H9 (cell line): ENCODE measurements at regions not wholly inside any gene's neighbourhood (a gene's known extent, or its start where the extent isn't known, plus 50 kb on each side); places are given as distances from the start of the nearest gene placed in this dataset.

Experiments
- DNase-seq: peaks from one replicate; pipeline ENCODE4 v3.0.0-alpha.2; 2017
- H2AFZ ChIP-seq: one replicate; pipeline ENCODE4 v1.6.1; 2013; ENCODE audit warnings: mild to moderate bottlenecking, low read length, control low read depth, moderate library complexity
- H2AK5ac ChIP-seq: 2 replicates; pipeline ENCODE4 v1.6.1; 2013; ENCODE audit warnings: low read length, control low read depth, mixed read lengths; ENCODE audit not compliant: insufficient read length
- H2BK120ac ChIP-seq: one replicate; pipeline ENCODE4 v1.6.1; 2013; ENCODE audit warnings: low read depth, mild to moderate bottlenecking, low read length, control low read depth, inconsistent platforms; ENCODE audit not compliant: poor library complexity, severe bottlenecking
- H2BK12ac ChIP-seq: 2 replicates; pipeline ENCODE4 v1.6.1; 2013; ENCODE audit warnings: low read length, control low read depth, mixed read lengths, low read depth; ENCODE audit not compliant: insufficient read length
- H2BK15ac ChIP-seq: 2 replicates; pipeline ENCODE4 v1.6.1; 2013; ENCODE audit warnings: low read depth, low read length, control low read depth
- H2BK20ac ChIP-seq: one replicate; pipeline ENCODE4 v1.6.1; 2013; ENCODE audit warnings: low read depth, mild to moderate bottlenecking, low read length, control low read depth, inconsistent platforms; ENCODE audit not compliant: poor library complexity, severe bottlenecking
- H2BK5ac ChIP-seq: 2 replicates; pipeline ENCODE4 v1.6.1; 2013; ENCODE audit warnings: low read length, control low read depth, mixed read lengths; ENCODE audit not compliant: insufficient read length
- H3K14ac ChIP-seq: 2 replicates; pipeline ENCODE4 v1.6.1; 2013; ENCODE audit warnings: low read length, control low read depth; ENCODE audit not compliant: insufficient read depth
- H3K18ac ChIP-seq: 2 replicates; pipeline ENCODE4 v1.6.1; 2013; ENCODE audit warnings: low read depth, mild to moderate bottlenecking, mixed read lengths, low read length, control low read depth; ENCODE audit not compliant: insufficient read length
- H3K23ac ChIP-seq: 2 replicates; pipeline ENCODE4 v1.6.1; 2013; ENCODE audit warnings: low read length, control low read depth, mixed read lengths, low read depth; ENCODE audit not compliant: insufficient read length
- H3K23me2 ChIP-seq: 2 replicates; pipeline ENCODE4 v1.6.1; 2013; ENCODE audit warnings: low read depth, mild to moderate bottlenecking, mixed read lengths, low read length, control low read depth; ENCODE audit not compliant: insufficient read length, poor library complexity, severe bottlenecking
- H3K27ac ChIP-seq: 2 replicates; pipeline ENCODE4 v1.5.1; 2013; ENCODE audit warnings: low read length, control low read depth, mixed read lengths, low read depth; ENCODE audit not compliant: insufficient read length
- H3K27me3 ChIP-seq: 2 replicates; pipeline ENCODE4 v1.6.1; 2013; ENCODE audit warnings: low read length, control low read depth, inconsistent platforms; ENCODE audit not compliant: insufficient read depth
- H3K4ac ChIP-seq: 2 replicates; pipeline ENCODE4 v1.6.1; 2013; ENCODE audit warnings: low read depth, mild to moderate bottlenecking, control low read depth, inconsistent platforms, low read length, moderate library complexity
- H3K4me1 ChIP-seq: 2 replicates; pipeline ENCODE4 v1.6.1; 2013; ENCODE audit warnings: low read length, control low read depth, inconsistent platforms; ENCODE audit not compliant: insufficient read depth
- H3K4me2 ChIP-seq: 2 replicates; pipeline ENCODE4 v1.6.1; 2013; ENCODE audit warnings: low read length, control low read depth, mixed read lengths; ENCODE audit not compliant: insufficient read length, insufficient read depth
- H3K56ac ChIP-seq: 2 replicates; pipeline ENCODE4 v1.6.1; 2013; ENCODE audit warnings: low read depth, mild to moderate bottlenecking, mixed read lengths, low read length, control low read depth; ENCODE audit not compliant: insufficient read length
- H3K79me1 ChIP-seq: 2 replicates; pipeline ENCODE4 v1.6.1; 2013; ENCODE audit warnings: low read depth, mild to moderate bottlenecking, moderate library complexity, low read length, control low read depth, inconsistent platforms; ENCODE audit not compliant: insufficient read depth, poor library complexity, severe bottlenecking
- H3K79me2 ChIP-seq: 2 replicates; pipeline ENCODE4 v1.6.1; 2013; ENCODE audit warnings: low read length, control low read depth, inconsistent platforms; ENCODE audit not compliant: insufficient read depth
- H3K9ac ChIP-seq: 2 replicates; pipeline ENCODE4 v1.6.1; 2013; ENCODE audit warnings: low read length, control low read depth, mixed read lengths; ENCODE audit not compliant: insufficient read length; ENCODE audit errors: extremely low read depth
- H3K9me3 ChIP-seq: one replicate; pipeline ENCODE4 v1.6.1; 2013; ENCODE audit warnings: low read depth, low read length, inconsistent platforms; ENCODE audit not compliant: control insufficient read depth
- H3T11ph ChIP-seq: one replicate; pipeline ENCODE4 v1.6.1; 2013; ENCODE audit warnings: mild to moderate bottlenecking, low read length, control low read depth, inconsistent platforms
- H4K20me1 ChIP-seq: one replicate; pipeline ENCODE4 v1.6.1; 2013; ENCODE audit not compliant: control insufficient read depth, insufficient read length, insufficient read depth
- H4K5ac ChIP-seq: 2 replicates; pipeline ENCODE4 v1.6.1; 2013; ENCODE audit warnings: low read depth, mild to moderate bottlenecking, mixed read lengths, low read length, control low read depth; ENCODE audit not compliant: insufficient read length
- H4K8ac ChIP-seq: replicated peaks from 2 replicates; pipeline ENCODE4 v1.6.1; 2013; ENCODE audit warnings: low read length, control low read depth, mixed read lengths, low read depth; ENCODE audit not compliant: insufficient read length
- H4K91ac ChIP-seq: 2 replicates; pipeline ENCODE4 v1.6.1; 2013; ENCODE audit warnings: low read depth, mild to moderate bottlenecking, moderate library complexity, mixed read lengths, low read length, control low read depth; ENCODE audit not compliant: insufficient read length
- H3K27ac Mint-ChIP-seq, 3 experiments: 2 replicates in 2 of 3; 3 replicates in 1 of 3; pipeline ENCODE4 v1.8.0; 2020 to 2021; ENCODE audit warnings: mixed read lengths in 3 of 3, mild to moderate bottlenecking in 1 of 3, moderate library complexity in 1 of 3
- H3K27me3 Mint-ChIP-seq: 2 replicates; pipeline ENCODE4 v1.8.0; 2021; ENCODE audit warnings: low read depth, mild to moderate bottlenecking, moderate library complexity, mixed read lengths
- H3K36me3 Mint-ChIP-seq, 3 experiments: 2 replicates in 2 of 3; 3 replicates in 1 of 3; pipeline ENCODE4 v1.8.0; 2020 to 2021; ENCODE audit warnings: low read depth in 3 of 3, mixed read lengths in 3 of 3; ENCODE audit not compliant: insufficient read depth in 1 of 3
- H3K4me1 Mint-ChIP-seq, 2 experiments: 2 replicates each; pipeline ENCODE4 v1.8.0; 2020; ENCODE audit warnings: mixed read lengths in 2 of 2
- H3K4me3 Mint-ChIP-seq, 2 experiments: 2 replicates in 1 of 2; 3 replicates in 1 of 2; pipeline ENCODE4 v1.8.0; 2020 to 2021; ENCODE audit warnings: mild to moderate bottlenecking in 2 of 2, mixed read lengths in 2 of 2, moderate library complexity in 1 of 2
- H3K9me3 Mint-ChIP-seq, 2 experiments: 2 replicates in 1 of 2; 3 replicates in 1 of 2; pipeline ENCODE4 v1.8.0; 2020; ENCODE audit warnings: mild to moderate bottlenecking in 2 of 2, mixed read lengths in 2 of 2, moderate library complexity in 1 of 2
- CTCF ChIP-seq: fragments of 200-600 bp; sonication (generic); conservative IDR thresholded peaks from 3 replicates; pipeline ENCODE4 v1.8.0; 2021; ENCODE audit warnings: antibody characterized with exemption, mild to moderate bottlenecking
- WGBS: extraction: QIAGEN DNeasy Blood & Tissue Kit; methylation state at CpG from one replicate; pipeline ENCODE4 v1.1.7; 2013; ENCODE audit warnings: missing lambda C conversion rate, low lambda C conversion rate, mixed read lengths; ENCODE audit not compliant: insufficient read length; ENCODE audit errors: extremely low coverage; 5-methylcytosine and 5-hydroxymethylcytosine counted together

DNA sequence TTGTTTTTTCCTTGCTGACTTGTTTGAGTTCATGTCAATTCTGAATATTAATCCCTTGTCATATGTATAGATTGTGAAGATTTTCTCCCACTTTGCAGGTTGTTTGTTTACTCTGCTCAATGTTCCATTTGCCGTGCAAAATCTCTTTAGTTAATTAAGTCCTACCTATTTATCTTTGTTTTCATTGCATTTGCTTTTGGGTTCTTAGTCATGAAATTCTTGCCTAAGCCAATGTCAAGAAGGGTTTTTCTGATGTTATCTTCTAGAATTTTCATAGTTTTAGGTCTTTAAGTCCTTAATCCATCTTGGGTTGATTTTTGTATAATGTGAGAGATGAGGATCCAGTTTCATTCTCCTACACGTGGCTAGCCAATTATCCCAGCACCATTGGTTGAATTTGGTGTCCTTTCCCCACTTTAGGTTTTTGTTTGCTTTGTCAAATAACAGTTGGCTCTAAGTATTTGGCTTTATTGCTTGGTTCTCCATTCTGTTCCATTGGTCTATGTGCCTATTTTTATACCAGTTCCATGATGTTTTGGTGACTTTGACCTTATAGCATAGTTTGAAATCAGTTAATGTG is 163.1 kb upstream of the PGR start:
- no peak overlapping the region for H4K91ac ChIP-seq
- no peak overlapping the region for H3K56ac ChIP-seq
- peaks cover 4 to 6% of the 10 kb centered on the region in 2 experiments; a peak in 4 of 5 replicates for H3K9me3 Mint-ChIP-seq
- no peaks in the 10 kb centered on the region for H3K27me3 ChIP-seq
- no peak for TF ChIP-seq CTCF
- H3T11ph ChIP-seq: no peak overlapping the region
- no peak overlapping the region for H2BK20ac ChIP-seq
- no peak overlapping the region for H3K9ac ChIP-seq
- H3K4me3 Mint-ChIP-seq: no peak overlapping the region
- H3K4me1 Mint-ChIP-seq: no peaks in the 10 kb centered on the region
- no peaks in the 10 kb centered on the region for H3K79me2 ChIP-seq
- peaks cover 0 to 2% (median 0%) of the 10 kb centered on the region in 3 experiments; a peak in 1 of 7 replicates for H3K36me3 Mint-ChIP-seq
- H2BK120ac ChIP-seq: no peak overlapping the region
- no peak overlapping the region for H4K5ac ChIP-seq
- no peak overlapping the region for H3K4me2 ChIP-seq
- H3K4me1 ChIP-seq: no peaks in the 10 kb centered on the region
- no peak overlapping the region for H3K14ac ChIP-seq
- H2AK5ac ChIP-seq: no peak overlapping the region
- H4K8ac ChIP-seq: no peak overlapping the region
- no peak overlapping the region for H3K4ac ChIP-seq
- no peak overlapping the region for H2BK5ac ChIP-seq
- H3K18ac ChIP-seq: no peak overlapping the region
- no peak for DNase-seq
- no peak overlapping the region for H2BK15ac ChIP-seq
- H4K20me1 ChIP-seq: no peaks in the 10 kb centered on the region
- H2BK12ac ChIP-seq: no peak overlapping the region
- H3K27me3 Mint-ChIP-seq: no peaks in the 10 kb centered on the region
- WGBS: no CpG with 5 or more reads among the region's 2 CpGs
- H3K23me2 ChIP-seq: no peaks in the 10 kb centered on the region
- H3K27ac Mint-ChIP-seq: no peak overlapping the region
- no peaks in the 10 kb centered on the region for H3K9me3 ChIP-seq
- H3K23ac ChIP-seq: no peak overlapping the region
- H3K79me1 ChIP-seq: no peaks in the 10 kb centered on the region
- no peak overlapping the region for H3K27ac ChIP-seq
- no peak overlapping the region for H2AFZ ChIP-seq
